ENCODE measurements at regions not wholly inside any gene's neighbourhood (a gene's known extent, or its start where the extent isn't known, plus 50 kb on each side); places are given as distances from the start of the nearest gene placed in this dataset.
"Not testable (repeated sequence)": the region's sequence is repeated elsewhere in the genome, so short reads cannot be mapped to it uniquely, and the experiment has no call there.

- no peak for TF ChIP-seq CREB1 (CRISPR knock-in tag; IDR thresholded peaks at IDR 0.05; ENCODE audit: low read depth)
- TF ChIP-seq EZH2phosphoT487 (IDR thresholded peaks at IDR 0.05; ENCODE audit: unreplicated experiment), result no peak
- no peak for TF ChIP-seq POLR2AphosphoS5 (IDR thresholded peaks at IDR 0.05; ENCODE audit: low read depth)
- TF ChIP-seq REST (IDR thresholded peaks at IDR 0.05; ENCODE audit: unreplicated experiment), result no peak
- TF ChIP-seq EZH2 (IDR thresholded peaks at IDR 0.05; ENCODE audit: low read depth, unreplicated experiment), result no peak
- no peak for TF ChIP-seq NANOG (IDR thresholded peaks at IDR 0.05; ENCODE audit: borderline replicate concordance)
These were observed 96.3 kb downstream of the RFPL4B start (continued) for GRCh38 chr6:112443179-112444065.

GRCh38 chr6:112448786-112449185, 101.7 kb downstream of the RFPL4B start:
- not testable (repeated sequence) for H3F3A ChIP-seq (replicated peaks; ENCODE audit: low read depth); H3K9me2 ChIP-seq (ENCODE audit: insufficient read depth); H3K27ac ChIP-seq (ENCODE audit: low read depth); H3K27ac Mint-ChIP-seq; H3K4me3 Mint-ChIP-seq; ATAC-seq; H4K20me1 ChIP-seq (replicated peaks; ENCODE audit: insufficient read depth); H3K9me3 Mint-ChIP-seq; H3K4me1 Mint-ChIP-seq; H3K79me2 ChIP-seq (replicated peaks; ENCODE audit: insufficient read depth); H3K36me3 ChIP-seq (ENCODE audit: insufficient read depth); H3K4me2 ChIP-seq; H3K4me3 ChIP-seq; DNase-seq (ENCODE audit: low spot score); H3K27me3 ChIP-seq (ENCODE audit: insufficient read depth); H3K27me3 Mint-ChIP-seq (ENCODE audit: insufficient read depth, low read depth, poor library complexity); H3K4me1 ChIP-seq (ENCODE audit: insufficient read depth); H3K36me3 Mint-ChIP-seq (ENCODE audit: low read depth)
- H2AFZ ChIP-seq, result 0 out of 2 replicates have a peak overlapping the region, but pooled peaks have one; percentile 35

- H3K9me2 ChIP-seq (ENCODE audit: insufficient read depth), result no peaks in the 10 kb centered on the region
- TF ChIP-seq REST (IDR thresholded peaks at IDR 0.05; ENCODE audit: unreplicated experiment) (no peak), JUNB (IDR thresholded peaks at IDR 0.05; ENCODE audit: unreplicated experiment) (no peak), POLR2AphosphoS5 (IDR thresholded peaks at IDR 0.05; ENCODE audit: low read depth) (no peak), ZNF331 (CRISPR knock-in tag; IDR thresholded peaks at IDR 0.05; ENCODE audit: low read depth) (no peak), STAT1 (IDR thresholded peaks at IDR 0.05; ENCODE audit: unreplicated experiment) (no peak)
- Mint-ChIP-seq H3K4me1 (no peaks in the 10 kb centered on the region), H3K9me3 (no peaks in the 10 kb centered on the region; the same call in 2 of the 3 replicates), H3K27me3 (ENCODE audit: insufficient read depth, low read depth, poor library complexity) (no peaks in the 10 kb centered on the region), H3K27ac (no peak overlapping the region), H3K36me3 (ENCODE audit: low read depth) (no peaks in the 10 kb centered on the region; the same call in 2 of the 3 replicates), H3K4me3 (no peak overlapping the region)
- ATAC-seq (no peak), DNase-seq (ENCODE audit: low spot score) (no peak)
- no peak overlapping the region for H2AFZ ChIP-seq
- no peaks in the 10 kb centered on the region for H3K4me1 ChIP-seq (ENCODE audit: insufficient read depth)
- H3K79me2 ChIP-seq (replicated peaks; ENCODE audit: insufficient read depth), result no peaks in the 10 kb centered on the region
- no peak overlapping the region for H3K4me2 ChIP-seq
- H3K36me3 ChIP-seq (ENCODE audit: insufficient read depth), result no peaks in the 10 kb centered on the region
- H4K20me1 ChIP-seq (replicated peaks; ENCODE audit: insufficient read depth), result no peaks in the 10 kb centered on the region
- no peak overlapping the region for H3K27ac ChIP-seq (ENCODE audit: low read depth)
- H3K27me3 ChIP-seq (ENCODE audit: insufficient read depth), result no peaks in the 10 kb centered on the region
- H3F3A ChIP-seq (replicated peaks; ENCODE audit: low read depth), result no peaks in the 10 kb centered on the region
- H3K4me3 ChIP-seq, result no peak overlapping the region
These were observed 103.5 kb downstream of the RFPL4B start for GRCh38 chr6:112450663-112451062.
